GM18499 (cell line): ENCODE measurements at regions not wholly inside any gene's neighbourhood (a gene's known extent, or its start where the extent isn't known, plus 50 kb on each side); places are given as distances from the start of the nearest gene placed in this dataset.
"Not testable (repeated sequence)": the region's sequence is repeated elsewhere in the genome, so short reads cannot be mapped to it uniquely, and the experiment has no call there.

ENCODE experiments used
- ATAC-seq: cut with Tn5 transposase; IDR thresholded peaks from one replicate; pipeline ENCODE4 v1.9.1; 2021; ENCODE audit warnings: moderate number of reproducible peaks; ENCODE audit not compliant: insufficient read depth, unreplicated experiment

GRCh38 chr1:80365359-80366021 is 1359.0 kb upstream of the ADGRL4 start:
- ATAC-seq = no peak

GRCh38 chr1:80363689-80364475 is 1357.4 kb upstream of the ADGRL4 start:
- ATAC-seq = no peak

GRCh38 chr1:80359666-80360065 is 1353.1 kb upstream of the ADGRL4 start:
- ATAC-seq = no peak

- no peak for ATAC-seq
Observed at GRCh38 chr1:80349218-80349617, 1342.7 kb upstream of the ADGRL4 start.

GRCh38 chr1:80341021-80341420 is 1334.5 kb upstream of the ADGRL4 start:
- no peak for ATAC-seq

GRCh38 chr1:80318108-80318507 is 1311.6 kb upstream of the ADGRL4 start:
- no peak for ATAC-seq

- ATAC-seq = no peak
Observed at GRCh38 chr1:80310703-80311245, 1304.2 kb upstream of the ADGRL4 start.

GRCh38 chr1:80305466-80305865 is 1298.9 kb upstream of the ADGRL4 start:
- no peak for ATAC-seq

GRCh38 chr1:80293818-80294217 is 1287.3 kb upstream of the ADGRL4 start:
- no peak for ATAC-seq

GRCh38 chr1:80288750-80289149 is 1282.2 kb upstream of the ADGRL4 start:
- not testable (repeated sequence) for ATAC-seq

GRCh38 chr1:80282536-80282935 is 1276.0 kb upstream of the ADGRL4 start:
- ATAC-seq = no peak

GRCh38 chr1:80278936-80279335 is 1272.4 kb upstream of the ADGRL4 start:
- no peak for ATAC-seq

GRCh38 chr1:80274256-80274655 is 1267.7 kb upstream of the ADGRL4 start:
- ATAC-seq = no peak

GRCh38 chr1:80272495-80272894 is 1266.0 kb upstream of the ADGRL4 start:
- no peak for ATAC-seq

GRCh38 chr1:80258659-80259058 is 1252.1 kb upstream of the ADGRL4 start:
- no peak for ATAC-seq

- no peak for ATAC-seq
Observed at GRCh38 chr1:80251591-80251990, 1245.1 kb upstream of the ADGRL4 start.

- no peak for ATAC-seq
Observed at GRCh38 chr1:80251171-80251570, 1244.6 kb upstream of the ADGRL4 start.

- no peak for ATAC-seq
Observed at GRCh38 chr1:80250573-80251168, 1244.1 kb upstream of the ADGRL4 start.

GRCh38 chr1:80249699-80250098 is 1243.2 kb upstream of the ADGRL4 start:
- no peak for ATAC-seq

GRCh38 chr1:80248886-80249285 is 1242.4 kb upstream of the ADGRL4 start:
- ATAC-seq = no peak

GRCh38 chr1:80245813-80246212 is 1239.3 kb upstream of the ADGRL4 start:
- ATAC-seq = no peak
